GM19372 (cell line): ENCODE measurements at regions not wholly inside any gene's neighbourhood (a gene's known extent, or its start where the extent isn't known, plus 50 kb on each side); places are given as distances from the start of the nearest gene placed in this dataset.
"Not testable (repeated sequence)": the region's sequence is repeated elsewhere in the genome, so short reads cannot be mapped to it uniquely, and the experiment has no call there.

Experiments
- ATAC-seq: cut with Tn5 transposase; IDR thresholded peaks from one replicate; pipeline ENCODE4 v1.9.1; 2021; ENCODE audit warnings: mild to moderate bottlenecking, low read depth, moderate library complexity; ENCODE audit not compliant: unreplicated experiment

- ATAC-seq = no peak
Measured at GRCh38 chr3:180409170-180409569, 192.8 kb upstream of the TTC14 start.

DNA sequence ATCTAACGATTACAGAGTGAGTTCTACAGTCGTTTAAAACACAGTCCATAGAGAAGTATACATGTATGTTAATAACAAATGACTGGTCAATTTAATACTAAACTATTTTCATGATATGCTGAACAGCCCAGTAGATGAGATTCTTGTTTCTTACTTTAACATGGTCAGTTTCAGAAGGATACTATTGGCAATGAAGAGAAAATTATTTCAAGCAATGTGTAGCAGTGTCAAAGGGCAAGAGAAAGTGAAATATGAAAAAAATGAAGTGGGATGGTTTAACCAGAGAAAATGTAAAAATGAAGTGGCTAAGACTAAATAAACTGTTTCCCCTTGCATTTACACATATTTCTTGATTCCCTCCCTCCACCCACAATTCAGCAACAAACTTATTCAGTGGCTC is 192.1 kb upstream of the TTC14 start:
- ATAC-seq = no peak

GRCh38 chr3:180414157-180414556 is 187.8 kb upstream of the TTC14 start:
- ATAC-seq = no peak

DNA sequence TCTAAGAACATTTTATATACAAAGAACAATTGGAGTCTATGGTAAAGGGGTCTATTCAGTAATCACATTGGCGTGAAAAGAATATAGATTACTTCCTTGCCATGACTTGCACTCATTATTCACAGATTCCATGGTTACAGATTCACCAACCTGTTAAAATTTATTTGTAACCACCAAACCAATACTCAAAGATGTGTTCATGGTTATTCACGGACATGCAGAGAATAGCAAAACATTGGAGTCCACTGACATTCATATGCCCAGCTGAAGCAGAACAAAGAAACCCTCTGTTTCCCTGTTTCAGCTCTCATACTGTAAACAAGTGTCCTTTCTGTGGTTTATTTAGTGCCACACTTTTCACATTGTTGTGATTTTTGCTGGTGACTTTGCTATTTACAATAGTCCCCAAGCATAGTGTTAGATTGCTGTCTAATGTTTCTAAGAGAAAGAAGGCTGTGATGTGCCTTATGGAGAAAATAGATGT is 185.8 kb upstream of the TTC14 start:
- ATAC-seq = no peak

DNA sequence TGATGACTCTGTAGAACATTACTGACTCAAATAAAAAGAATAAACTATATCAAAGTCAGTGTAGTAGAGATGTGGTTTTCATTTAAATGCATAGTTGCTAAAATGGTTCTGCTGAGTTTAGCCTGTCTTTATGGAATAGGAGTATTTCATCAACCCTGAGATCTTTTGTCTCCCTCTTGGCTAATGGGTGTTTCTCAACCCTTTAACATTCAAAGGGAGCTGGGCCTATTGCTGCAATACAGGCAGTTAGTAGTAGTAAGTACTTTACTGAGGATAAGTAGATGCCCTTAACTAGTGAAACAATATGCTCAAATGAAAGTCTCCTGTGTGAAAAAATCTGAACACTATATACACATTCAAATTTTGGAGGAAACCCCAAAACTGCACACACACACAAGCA is 184.7 kb upstream of the TTC14 start:
- ATAC-seq = no peak

DNA sequence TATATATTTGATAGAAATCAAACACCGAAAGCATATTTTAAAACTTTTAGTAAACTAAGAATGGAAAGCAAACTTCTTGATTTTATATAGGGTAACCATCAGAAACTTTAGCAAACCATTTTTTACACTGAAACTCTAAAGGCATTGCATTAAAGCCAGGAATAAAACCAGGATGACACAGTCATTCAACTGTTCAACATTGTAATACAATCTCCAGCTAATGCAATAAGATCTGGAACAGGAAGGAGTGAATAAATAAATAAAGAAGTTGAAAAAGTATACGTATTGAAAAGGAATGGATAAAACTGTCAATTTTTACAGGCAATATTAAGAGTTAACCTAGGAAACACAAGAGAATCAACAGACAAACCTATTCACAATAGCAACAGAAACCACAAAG is 181.9 kb upstream of the TTC14 start:
- no peak for ATAC-seq

GRCh38 chr3:180420804-180421203 is 181.2 kb upstream of the TTC14 start:
- no peak for ATAC-seq

- ATAC-seq = no peak
Measured at GRCh38 chr3:180421221-180421620, 180.7 kb upstream of the TTC14 start.

- no peak for ATAC-seq
Measured at GRCh38 chr3:180421721-180422120, 180.2 kb upstream of the TTC14 start.

GRCh38 chr3:180424305-180424704 is 177.7 kb upstream of the TTC14 start:
- not testable (repeated sequence) for ATAC-seq

DNA sequence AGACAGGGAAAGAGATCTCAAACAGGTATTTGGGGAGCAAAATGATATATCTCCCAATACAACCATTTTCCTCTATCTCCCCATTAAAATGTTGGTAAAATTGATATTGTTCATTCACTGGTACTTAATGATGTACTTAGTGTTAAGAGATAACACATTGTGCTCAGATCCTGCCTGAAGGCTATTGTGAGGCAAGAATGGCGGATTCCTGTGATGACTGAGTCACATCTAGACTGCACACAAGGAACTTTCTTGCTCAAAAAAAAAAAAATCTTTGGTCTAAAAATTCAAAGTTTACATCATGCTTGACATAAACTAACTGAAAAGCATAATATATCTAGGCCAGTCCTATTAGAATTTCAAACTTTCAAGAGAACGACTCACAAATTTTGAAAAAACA is 171.1 kb upstream of the TTC14 start:
- no peak for ATAC-seq

GRCh38 chr3:180433152-180433551 is 168.8 kb upstream of the TTC14 start:
- ATAC-seq = no peak

GRCh38 chr3:180447136-180447535 is 154.8 kb upstream of the TTC14 start:
- no peak for ATAC-seq

- ATAC-seq = not testable (repeated sequence)
Measured at GRCh38 chr3:180448407-180448806, 153.6 kb upstream of the TTC14 start.

- ATAC-seq = peak; percentile 62
Measured at GRCh38 chr3:180457225-180457624, 144.7 kb upstream of the TTC14 start.

GRCh38 chr3:180466401-180467011 is 135.5 kb upstream of the TTC14 start:
- ATAC-seq = no peak

GRCh38 chr3:180467177-180467576 is 134.8 kb upstream of the TTC14 start:
- ATAC-seq = no peak

DNA sequence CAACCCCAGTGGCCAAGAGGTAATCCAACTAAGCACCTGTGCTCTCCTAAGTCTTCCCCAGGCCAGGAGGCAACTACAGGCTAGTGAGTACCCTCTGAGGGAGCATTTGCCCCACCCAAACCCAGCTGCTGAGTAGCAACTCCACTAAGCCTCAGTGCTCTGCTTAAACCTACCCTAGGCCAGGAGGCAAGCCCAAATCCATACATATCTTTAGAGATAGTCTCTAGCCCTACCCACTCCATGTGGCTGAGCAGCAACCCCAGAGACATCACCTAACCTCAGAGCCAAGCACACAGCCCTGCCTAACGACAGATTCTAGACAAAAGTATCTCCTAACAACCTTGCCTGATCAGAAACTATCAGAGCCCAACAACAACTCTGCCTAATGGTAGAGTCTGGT is 132.8 kb upstream of the TTC14 start:
- ATAC-seq = no peak

- no peak for ATAC-seq
Measured at GRCh38 chr3:180478695-180479094, 123.3 kb upstream of the TTC14 start.

GRCh38 chr3:180492047-180492446 is 109.9 kb upstream of the TTC14 start:
- no peak for ATAC-seq

- ATAC-seq = no peak
Measured at GRCh38 chr3:180496995-180497394, 105.0 kb upstream of the TTC14 start.

DNA sequence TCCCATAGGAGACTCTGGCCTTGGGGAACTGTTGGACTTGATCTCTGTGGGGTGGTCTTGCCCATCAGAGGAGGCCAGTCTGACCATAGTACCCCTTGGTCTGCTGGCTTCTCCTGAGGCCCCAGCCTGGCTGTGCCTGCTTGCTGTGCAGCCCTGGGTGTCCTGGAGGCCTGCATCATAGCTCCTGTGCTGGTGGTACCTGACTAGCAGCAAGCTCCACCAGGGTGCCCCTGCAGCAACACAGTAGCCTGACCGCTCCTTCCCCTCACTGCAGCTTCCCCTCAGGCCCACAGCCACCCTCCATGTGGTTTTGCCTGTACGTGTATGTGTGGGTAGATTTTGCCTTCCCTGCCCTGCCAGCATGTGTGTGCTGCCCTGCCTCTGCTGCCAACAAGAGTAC is 85.6 kb upstream of the TTC14 start:
- ATAC-seq = no peak

DNA sequence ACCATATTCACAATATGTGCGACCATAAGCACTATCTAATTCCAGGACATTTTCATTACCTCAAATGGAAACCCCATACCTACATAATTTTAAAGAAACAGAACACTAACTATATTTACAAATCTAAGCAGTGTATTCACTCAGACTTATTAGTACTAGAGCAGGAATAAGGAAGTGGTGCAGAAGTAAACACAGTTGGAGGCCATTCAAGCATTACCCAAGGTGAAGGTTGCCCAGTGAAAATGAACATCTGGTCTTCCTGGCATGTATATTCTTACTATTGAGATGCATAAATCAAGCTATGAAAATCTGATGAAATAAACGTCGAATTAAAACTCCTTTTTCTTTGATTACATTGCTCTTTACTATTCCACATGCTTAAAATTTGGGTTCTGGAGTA is 78.9 kb upstream of the TTC14 start:
- no peak for ATAC-seq
